Neural crest cell (in vitro differentiated cells): ENCODE measurements at regions not wholly inside any gene's neighbourhood (a gene's known extent, or its start where the extent isn't known, plus 50 kb on each side); places are given as distances from the start of the nearest gene placed in this dataset.

Experiments used
- DNase-seq: peaks from one replicate; pipeline ENCODE4 v3.0.0; 2021; ENCODE audit warnings: low read depth, mixed read lengths, low spot score
- H3K27ac Mint-ChIP-seq: one replicate; pipeline ENCODE4 v1.8.0; 2021; ENCODE audit warnings: mild to moderate bottlenecking, mixed read lengths; ENCODE audit not compliant: unreplicated experiment
- H3K27me3 Mint-ChIP-seq: 2 replicates; pipeline ENCODE4 v1.8.0; 2021; ENCODE audit warnings: low read depth, mild to moderate bottlenecking, mixed read lengths
- H3K36me3 Mint-ChIP-seq: 2 replicates; pipeline ENCODE4 v1.8.0; 2021; ENCODE audit warnings: low read depth, mild to moderate bottlenecking, mixed read lengths
- H3K4me1 Mint-ChIP-seq: 2 replicates; pipeline ENCODE4 v1.8.0; 2021; ENCODE audit warnings: mixed read lengths
- H3K4me3 Mint-ChIP-seq: one replicate; pipeline ENCODE4 v1.8.0; 2021; ENCODE audit warnings: mild to moderate bottlenecking, mixed read lengths
- H3K9me3 Mint-ChIP-seq: 2 replicates; pipeline ENCODE4 v1.8.0; 2021; ENCODE audit warnings: mixed read lengths
- TF ChIP-seq, protein P1 (sequence below): fragments of 200-600 bp; sonication (generic); conservative IDR thresholded peaks from 2 replicates; pipeline ENCODE4 v1.5.0; 2021; ENCODE audit warnings: antibody characterized with exemption, mild to moderate bottlenecking

- Mint-ChIP-seq H3K27ac (no peak overlapping the region), H3K36me3 (no peaks in the 10 kb centered on the region), H3K4me1 (peaks cover 14% of the 10 kb centered on the region), H3K27me3 (no peaks in the 10 kb centered on the region), H3K4me3 (no peak overlapping the region), H3K9me3 (no peaks in the 10 kb centered on the region)
- TF ChIP-seq, protein P1, sequence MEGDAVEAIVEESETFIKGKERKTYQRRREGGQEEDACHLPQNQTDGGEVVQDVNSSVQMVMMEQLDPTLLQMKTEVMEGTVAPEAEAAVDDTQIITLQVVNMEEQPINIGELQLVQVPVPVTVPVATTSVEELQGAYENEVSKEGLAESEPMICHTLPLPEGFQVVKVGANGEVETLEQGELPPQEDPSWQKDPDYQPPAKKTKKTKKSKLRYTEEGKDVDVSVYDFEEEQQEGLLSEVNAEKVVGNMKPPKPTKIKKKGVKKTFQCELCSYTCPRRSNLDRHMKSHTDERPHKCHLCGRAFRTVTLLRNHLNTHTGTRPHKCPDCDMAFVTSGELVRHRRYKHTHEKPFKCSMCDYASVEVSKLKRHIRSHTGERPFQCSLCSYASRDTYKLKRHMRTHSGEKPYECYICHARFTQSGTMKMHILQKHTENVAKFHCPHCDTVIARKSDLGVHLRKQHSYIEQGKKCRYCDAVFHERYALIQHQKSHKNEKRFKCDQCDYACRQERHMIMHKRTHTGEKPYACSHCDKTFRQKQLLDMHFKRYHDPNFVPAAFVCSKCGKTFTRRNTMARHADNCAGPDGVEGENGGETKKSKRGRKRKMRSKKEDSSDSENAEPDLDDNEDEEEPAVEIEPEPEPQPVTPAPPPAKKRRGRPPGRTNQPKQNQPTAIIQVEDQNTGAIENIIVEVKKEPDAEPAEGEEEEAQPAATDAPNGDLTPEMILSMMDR = no peak
- no peak for DNase-seq
Observed at GRCh38 chr3:24736701-24737100, 242.1 kb upstream of the THRB start.

DNA sequence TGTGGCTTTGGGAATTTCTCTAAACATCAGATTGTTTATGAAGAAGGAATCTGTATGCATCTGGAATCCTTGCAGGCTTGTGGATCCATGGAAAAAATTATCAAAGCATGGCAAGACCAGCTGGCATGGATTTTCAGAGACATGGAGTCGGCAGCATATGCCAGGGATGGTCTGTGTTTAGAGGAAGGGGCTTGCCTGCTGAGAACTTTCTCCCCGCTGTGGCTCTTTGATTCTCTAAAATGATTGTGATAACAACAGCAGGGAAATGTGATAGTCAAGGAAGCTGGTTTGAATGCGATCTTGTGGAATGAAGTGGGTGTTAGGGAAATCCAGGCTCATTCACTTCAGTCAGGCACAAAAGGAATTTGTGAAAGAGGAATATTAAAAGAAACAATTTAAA lies 245.7 kb upstream of the THRB start:
- TF ChIP-seq, protein P1 = no peak
- no peak for DNase-seq
- Mint-ChIP-seq H3K27ac (no peak overlapping the region), H3K4me1 (peaks cover 17% of the 10 kb centered on the region), H3K36me3 (no peaks in the 10 kb centered on the region), H3K4me3 (no peak overlapping the region), H3K27me3 (no peaks in the 10 kb centered on the region), H3K9me3 (no peaks in the 10 kb centered on the region)

DNA sequence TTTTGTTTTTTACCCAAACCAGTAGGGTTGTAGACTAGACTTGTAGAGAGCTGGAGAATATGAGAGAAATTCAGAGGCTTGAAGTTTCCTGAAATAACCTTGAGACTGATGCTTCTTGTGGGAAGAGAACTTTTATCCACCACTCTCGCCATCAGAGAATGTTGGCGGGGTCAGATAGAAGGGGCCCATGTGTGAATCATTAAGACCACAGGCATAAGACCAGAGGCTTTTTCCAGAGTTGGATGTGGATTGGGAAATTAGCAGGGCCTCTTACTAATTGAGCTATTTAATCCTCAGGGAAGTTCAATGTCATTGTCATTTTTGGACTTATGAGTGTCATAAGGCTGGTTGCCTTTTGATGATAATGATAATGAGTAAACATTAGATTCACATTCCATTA lies 246.9 kb upstream of the THRB start:
- TF ChIP-seq, protein P1 = no peak
- Mint-ChIP-seq H3K9me3 (no peaks in the 10 kb centered on the region), H3K27me3 (no peaks in the 10 kb centered on the region), H3K36me3 (no peaks in the 10 kb centered on the region), H3K4me1 (peaks cover 11% of the 10 kb centered on the region), H3K4me3 (no peak overlapping the region), H3K27ac (no peak overlapping the region)
- no peak for DNase-seq

- Mint-ChIP-seq H3K9me3 (no peaks in the 10 kb centered on the region), H3K4me1 (peaks cover 2% of the 10 kb centered on the region), H3K36me3 (no peaks in the 10 kb centered on the region), H3K4me3 (no peak overlapping the region), H3K27me3 (no peaks in the 10 kb centered on the region), H3K27ac (no peak overlapping the region)
- TF ChIP-seq, protein P1 = no peak
- no peak for DNase-seq
Observed at GRCh38 chr3:24748520-24748919, 253.9 kb upstream of the THRB start.

DNA sequence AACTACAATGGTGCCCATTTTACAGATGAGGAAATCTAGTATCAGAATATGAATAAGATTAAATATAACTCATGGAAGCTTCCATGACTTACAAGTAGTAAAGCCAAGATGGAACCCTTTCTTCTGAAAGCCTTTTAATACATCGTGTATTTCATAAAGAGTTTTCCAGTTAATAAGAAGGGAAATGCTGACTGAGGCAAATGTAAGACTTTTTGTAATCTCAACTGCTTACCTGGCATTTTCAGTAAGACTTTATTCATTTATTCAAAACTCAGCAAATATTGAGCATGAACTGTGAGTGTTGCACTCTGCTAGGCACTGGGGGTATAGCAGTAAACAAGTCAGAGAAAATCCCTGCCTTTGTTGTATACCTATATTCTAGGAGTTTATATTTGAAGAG lies 256.4 kb upstream of the THRB start:
- TF ChIP-seq, protein P1 = no peak
- no peak overlapping the region for H3K27ac Mint-ChIP-seq
- no peaks in the 10 kb centered on the region for H3K27me3 Mint-ChIP-seq
- H3K36me3 Mint-ChIP-seq = no peaks in the 10 kb centered on the region
- no peak for DNase-seq
- no peak overlapping the region for H3K4me3 Mint-ChIP-seq
- peaks cover 4% of the 10 kb centered on the region for H3K4me1 Mint-ChIP-seq
- H3K9me3 Mint-ChIP-seq = no peaks in the 10 kb centered on the region
